Prostate gland (tissue), 2 donors: ENCODE measurements at regions not wholly inside any gene's neighbourhood (a gene's known extent, or its start where the extent isn't known, plus 50 kb on each side); places are given as distances from the start of the nearest gene placed in this dataset.

Experiments used
- DNase-seq: peaks from one replicate; pipeline ENCODE4 v3.0.0-alpha.2; 2019; ENCODE audit warnings: low spot score
- H3K27ac ChIP-seq, 2 donors: fragments of 200-600 bp; sonication (generic); 2 replicates each; pipeline ENCODE4 v1.5.1; 2017 to 2019
- H3K27me3 ChIP-seq: fragments of 200-600 bp; sonication (generic); replicated peaks from 2 replicates; pipeline ENCODE4 v1.5.1; 2019; ENCODE audit not compliant: insufficient read depth
- H3K36me3 ChIP-seq, 2 donors: fragments of 200-600 bp; sonication (generic); 1 replicate in 1 of 2; 2 replicates in 1 of 2; pipeline versions ENCODE4 v1.5.1 to v1.8.1; 2017 to 2019
- H3K4me1 ChIP-seq: fragments of 200-600 bp; sonication (generic); replicated peaks from 2 replicates; pipeline ENCODE4 v1.5.1; 2019
- H3K4me3 ChIP-seq, 2 donors: fragments of 200-600 bp; sonication (generic); 2 replicates each; pipeline ENCODE4 v1.5.1; 2017 to 2019
- H3K9me3 ChIP-seq: fragments of 200-600 bp; sonication (generic); 2 replicates; pipeline ENCODE4 v1.5.1; 2017
- POLR2A ChIP-seq: fragments of 450-650 bp; IDR thresholded peaks from one replicate; pipeline ENCODE4 v1.6.1; 2016; ENCODE audit warnings: antibody characterized with exemption, mild to moderate bottlenecking
- POLR2AphosphoS5 ChIP-seq: sonication (generic); formaldehyde crosslinking; IDR thresholded peaks from one replicate; pipeline ENCODE4 v1.6.1; 2017; ENCODE audit warnings: antibody characterized with exemption
- WGBS: methylation state at CpG from one replicate; pipeline ENCODE4 v1.1.5; 2018; 5-methylcytosine and 5-hydroxymethylcytosine counted together
- intact Hi-C: fragments of 100-400 bp; cut with DNase I; formaldehyde crosslinking; loops from one replicate; pipeline ENCODE4 v1.14.2; 2022
- TF ChIP-seq, protein P1 (sequence below), 4 experiments: fragments of 200-600 bp in 2 of 4; fragments of 450-650 bp in 2 of 4; sonication (generic) in 2 of 4; IDR thresholded peaks; 1 replicate in 3 of 4; 2 replicates in 1 of 4; pipeline ENCODE4 v1.5.1; 2016 to 2019; ENCODE audit warnings: antibody characterized with exemption in 4 of 4, mild to moderate bottlenecking in 2 of 4, moderate library complexity in 2 of 4

- H3K27ac ChIP-seq = no peak overlapping the region
- no peaks in the 10 kb centered on the region for H3K27me3 ChIP-seq
- H3K36me3 ChIP-seq = no peaks in the 10 kb centered on the region
- intact Hi-C loops = no loop called here
- 88% methylated on average over 9 of the region's 9 CpGs for WGBS
- DNase-seq = no peak
- no peaks in the 10 kb centered on the region for H3K9me3 ChIP-seq
- no peaks in the 10 kb centered on the region for H3K4me1 ChIP-seq
- TF ChIP-seq, protein P1, sequence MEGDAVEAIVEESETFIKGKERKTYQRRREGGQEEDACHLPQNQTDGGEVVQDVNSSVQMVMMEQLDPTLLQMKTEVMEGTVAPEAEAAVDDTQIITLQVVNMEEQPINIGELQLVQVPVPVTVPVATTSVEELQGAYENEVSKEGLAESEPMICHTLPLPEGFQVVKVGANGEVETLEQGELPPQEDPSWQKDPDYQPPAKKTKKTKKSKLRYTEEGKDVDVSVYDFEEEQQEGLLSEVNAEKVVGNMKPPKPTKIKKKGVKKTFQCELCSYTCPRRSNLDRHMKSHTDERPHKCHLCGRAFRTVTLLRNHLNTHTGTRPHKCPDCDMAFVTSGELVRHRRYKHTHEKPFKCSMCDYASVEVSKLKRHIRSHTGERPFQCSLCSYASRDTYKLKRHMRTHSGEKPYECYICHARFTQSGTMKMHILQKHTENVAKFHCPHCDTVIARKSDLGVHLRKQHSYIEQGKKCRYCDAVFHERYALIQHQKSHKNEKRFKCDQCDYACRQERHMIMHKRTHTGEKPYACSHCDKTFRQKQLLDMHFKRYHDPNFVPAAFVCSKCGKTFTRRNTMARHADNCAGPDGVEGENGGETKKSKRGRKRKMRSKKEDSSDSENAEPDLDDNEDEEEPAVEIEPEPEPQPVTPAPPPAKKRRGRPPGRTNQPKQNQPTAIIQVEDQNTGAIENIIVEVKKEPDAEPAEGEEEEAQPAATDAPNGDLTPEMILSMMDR (IDR thresholded peaks at IDR 0.05) = no peak
- TF ChIP-seq POLR2AphosphoS5 = no peak
- no peak for TF ChIP-seq POLR2A
- H3K4me3 ChIP-seq = no peak overlapping the region
These were observed 203.9 kb downstream of the PHETA1 start for GRCh38 chr12:111164833-111165525.

DNA sequence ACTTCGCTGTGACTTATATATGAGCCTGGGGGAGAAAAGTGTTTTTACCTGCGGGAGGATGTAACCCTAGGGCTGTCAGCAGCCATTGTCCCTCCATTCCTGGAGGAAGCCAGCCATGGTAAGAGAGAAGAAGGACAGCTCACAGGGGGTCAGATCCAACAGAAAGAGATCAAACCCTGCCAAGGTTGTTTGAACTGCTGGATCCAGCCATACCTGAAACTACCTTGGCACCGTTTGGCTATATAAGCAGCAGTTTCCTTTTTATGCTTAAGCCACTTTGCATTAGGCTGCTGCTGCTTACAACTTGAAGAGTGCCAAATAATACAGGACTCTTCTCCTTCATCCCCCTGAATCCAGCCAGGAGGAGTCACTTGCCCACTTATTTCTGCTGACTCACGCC lies 205.5 kb downstream of the PHETA1 start:
- no peaks in the 10 kb centered on the region for H3K4me1 ChIP-seq
- intact Hi-C loops = no loop called here
- no peak for TF ChIP-seq POLR2A
- TF ChIP-seq, protein P1 (IDR thresholded peaks at IDR 0.05) = no peak
- TF ChIP-seq POLR2AphosphoS5 = no peak
- no peaks in the 10 kb centered on the region for H3K36me3 ChIP-seq
- no peak overlapping the region for H3K4me3 ChIP-seq
- H3K27me3 ChIP-seq = no peaks in the 10 kb centered on the region
- DNase-seq = no peak
- 94% methylated on average over 4 of the region's 4 CpGs for WGBS
- H3K9me3 ChIP-seq = no peaks in the 10 kb centered on the region
- no peak overlapping the region for H3K27ac ChIP-seq

DNA sequence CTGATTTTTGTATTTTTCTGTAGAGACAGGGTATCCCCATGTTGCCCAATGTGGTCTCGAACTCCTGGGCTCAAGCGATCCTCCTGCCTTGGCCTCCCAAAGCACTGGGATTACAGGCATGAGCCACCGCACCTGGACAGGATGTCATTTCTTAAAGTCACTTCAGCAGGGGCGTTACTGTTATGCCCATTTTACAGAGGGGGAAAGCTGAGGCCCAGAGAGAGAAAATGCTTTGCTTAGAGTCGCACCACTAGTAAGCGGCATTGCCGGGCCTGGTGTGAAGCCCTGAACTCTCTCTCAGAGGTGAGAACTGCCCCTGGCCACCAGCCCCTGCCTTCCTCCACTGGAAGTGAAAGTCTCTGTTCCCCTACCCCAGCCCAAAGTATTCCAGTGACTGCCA lies 207.0 kb downstream of the PHETA1 start:
- H3K36me3 ChIP-seq = no peaks in the 10 kb centered on the region
- intact Hi-C loops = no loop called here
- TF ChIP-seq POLR2A (no peak), POLR2AphosphoS5 (no peak)
- TF ChIP-seq, protein P1 (IDR thresholded peaks at IDR 0.05) = no peak
- H3K27me3 ChIP-seq = no peaks in the 10 kb centered on the region
- WGBS = 95% methylated on average over 7 of the region's 7 CpGs
- no peak overlapping the region for H3K27ac ChIP-seq
- no peaks in the 10 kb centered on the region for H3K4me1 ChIP-seq
- H3K9me3 ChIP-seq = no peaks in the 10 kb centered on the region
- no peak for DNase-seq
- no peak overlapping the region for H3K4me3 ChIP-seq

GRCh38 chr12:111160350-111161241 lies 208.3 kb downstream of the PHETA1 start:
- intact Hi-C loops = no loop called here
- 83% methylated on average over 25 of the region's 25 CpGs for WGBS
- no peak for DNase-seq
- no peaks in the 10 kb centered on the region for H3K4me1 ChIP-seq
- H3K27me3 ChIP-seq = no peaks in the 10 kb centered on the region
- no peak overlapping the region for H3K27ac ChIP-seq
- no peaks in the 10 kb centered on the region for H3K36me3 ChIP-seq
- no peaks in the 10 kb centered on the region for H3K9me3 ChIP-seq
- no peak for TF ChIP-seq POLR2A
- H3K4me3 ChIP-seq = no peak overlapping the region

- TF ChIP-seq, protein P1 (IDR thresholded peaks at IDR 0.05) = no peak
- TF ChIP-seq POLR2AphosphoS5 = no peak
- no peak for TF ChIP-seq POLR2A
- no peak overlapping the region for H3K4me3 ChIP-seq
- H3K27me3 ChIP-seq = no peaks in the 10 kb centered on the region
- no peaks in the 10 kb centered on the region for H3K4me1 ChIP-seq
- no peak for DNase-seq
- intact Hi-C loops = no loop called here
- no peaks in the 10 kb centered on the region for H3K9me3 ChIP-seq
- H3K27ac ChIP-seq = no peak overlapping the region
- WGBS = 96% methylated on average over 8 of the region's 8 CpGs
- no peaks in the 10 kb centered on the region for H3K36me3 ChIP-seq
These were observed 209.9 kb downstream of the PHETA1 start for GRCh38 chr12:111158992-111159391.
